Naive B cell (primary cell): ENCODE measurements at regions not wholly inside any gene's neighbourhood (a gene's known extent, or its start where the extent isn't known, plus 50 kb on each side); places are given as distances from the start of the nearest gene placed in this dataset.

Source experiments
- ATAC-seq, 2 donors: fragments of 150-1000 bp; cut with Tn5 transposase; 2 replicates each; pipeline ENCODE4 v1.10.0; 2021; ENCODE audit warnings: low read depth in 2 of 2, mild to moderate bottlenecking in 2 of 2, moderate library complexity in 2 of 2
- DNase-seq: peaks from one replicate; pipeline ENCODE4 v3.0.0; 2022
- H3K27ac Mint-ChIP-seq, 6 donors: one replicate each; pipeline ENCODE4 v1.8.0; 2020 to 2022; ENCODE audit warnings: mild to moderate bottlenecking in 6 of 6, mixed read lengths in 6 of 6, moderate library complexity in 5 of 6, inconsistent platforms in 2 of 6
- H3K27me3 Mint-ChIP-seq, 3 donors: one replicate each; pipeline ENCODE4 v1.8.0; 2021 to 2022; ENCODE audit warnings: mixed read lengths in 3 of 3, mild to moderate bottlenecking in 1 of 3
- H3K36me3 Mint-ChIP-seq, 2 donors: one replicate each; pipeline ENCODE4 v1.8.0; 2020 to 2022; ENCODE audit warnings: mixed read lengths in 2 of 2, inconsistent platforms in 1 of 2, mild to moderate bottlenecking in 1 of 2
- H3K4me1 Mint-ChIP-seq, 3 donors: one replicate each; pipeline ENCODE4 v1.8.0; 2020 to 2022; ENCODE audit warnings: mixed read lengths in 3 of 3, inconsistent platforms in 1 of 3, mild to moderate bottlenecking in 1 of 3, moderate library complexity in 1 of 3
- H3K4me3 Mint-ChIP-seq, 8 donors: one replicate each; pipeline ENCODE4 v1.8.0; 2020 to 2022; ENCODE audit warnings: mild to moderate bottlenecking in 8 of 8, mixed read lengths in 8 of 8, moderate library complexity in 8 of 8, inconsistent platforms in 2 of 8
- H3K9me3 Mint-ChIP-seq, 7 donors: one replicate each; pipeline ENCODE4 v1.8.0; 2020 to 2022; ENCODE audit warnings: mixed read lengths in 7 of 7, mild to moderate bottlenecking in 5 of 7, inconsistent platforms in 2 of 7, moderate library complexity in 1 of 7

DNA sequence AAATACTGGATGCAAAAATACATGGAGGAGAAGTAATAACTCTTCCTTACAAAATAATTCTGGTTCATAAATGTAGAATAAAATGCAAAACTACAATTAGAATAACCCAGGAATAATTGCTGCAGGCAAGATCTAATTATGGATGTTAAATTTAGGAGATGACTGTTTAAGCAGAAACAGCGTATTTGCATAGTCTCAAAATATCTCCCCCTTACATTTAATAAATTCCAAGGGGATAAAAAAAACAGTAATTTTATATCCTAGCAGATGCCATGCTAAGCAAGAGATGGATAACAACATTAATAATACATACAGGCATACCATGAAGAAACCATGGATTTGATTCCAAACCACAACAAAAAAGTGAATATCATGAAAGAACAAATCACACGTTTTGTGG, 1253.1 kb upstream of the MIR17HG start:
- Mint-ChIP-seq H3K4me3 (no peak overlapping the region), H3K4me1 (no peaks in the 10 kb centered on the region), H3K9me3 (peaks cover 0 to 17% (median 5%) of the 10 kb centered on the region in 7 donors)

GRCh38 chr13:90098577-90098976, 1248.9 kb upstream of the MIR17HG start:
- DNase-seq (no peak), ATAC-seq (no peak)
- no peaks in the 10 kb centered on the region for H3K4me1 Mint-ChIP-seq
- peaks cover 0 to 10% (median 6%) of the 10 kb centered on the region in 7 donors for H3K9me3 Mint-ChIP-seq
- H3K36me3 Mint-ChIP-seq = no peaks in the 10 kb centered on the region
- no peak overlapping the region for H3K4me3 Mint-ChIP-seq
- H3K27me3 Mint-ChIP-seq = no peaks in the 10 kb centered on the region
- no peak overlapping the region for H3K27ac Mint-ChIP-seq

More for the DNA sequence above, 1253.1 kb upstream of the MIR17HG start:
- no peaks in the 10 kb centered on the region for H3K27me3 Mint-ChIP-seq
- ATAC-seq (no peak), DNase-seq (no peak)
- no peaks in the 10 kb centered on the region for H3K36me3 Mint-ChIP-seq
- no peak overlapping the region for H3K27ac Mint-ChIP-seq

GRCh38 chr13:90099847-90100246, 1247.6 kb upstream of the MIR17HG start:
- H3K4me1 Mint-ChIP-seq = no peaks in the 10 kb centered on the region
- peaks cover 0 to 18% (median 10%) of the 10 kb centered on the region in 7 donors for H3K9me3 Mint-ChIP-seq
- H3K36me3 Mint-ChIP-seq = no peaks in the 10 kb centered on the region

GRCh38 chr13:90103099-90103784, 1244.2 kb upstream of the MIR17HG start:
- Mint-ChIP-seq H3K4me3 (no peak overlapping the region), H3K9me3 (peaks cover 0 to 13% (median 11%) of the 10 kb centered on the region in 7 donors), H3K27ac (no peak overlapping the region), H3K27me3 (no peaks in the 10 kb centered on the region), H3K4me1 (no peaks in the 10 kb centered on the region), H3K36me3 (no peaks in the 10 kb centered on the region)
- ATAC-seq = no peak
- no peak for DNase-seq

More at GRCh38 chr13:90099847-90100246, 1247.6 kb upstream of the MIR17HG start:
- DNase-seq (no peak), ATAC-seq (no peak)
- Mint-ChIP-seq H3K27ac (no peak overlapping the region), H3K4me3 (no peak overlapping the region), H3K27me3 (no peaks in the 10 kb centered on the region)

DNA sequence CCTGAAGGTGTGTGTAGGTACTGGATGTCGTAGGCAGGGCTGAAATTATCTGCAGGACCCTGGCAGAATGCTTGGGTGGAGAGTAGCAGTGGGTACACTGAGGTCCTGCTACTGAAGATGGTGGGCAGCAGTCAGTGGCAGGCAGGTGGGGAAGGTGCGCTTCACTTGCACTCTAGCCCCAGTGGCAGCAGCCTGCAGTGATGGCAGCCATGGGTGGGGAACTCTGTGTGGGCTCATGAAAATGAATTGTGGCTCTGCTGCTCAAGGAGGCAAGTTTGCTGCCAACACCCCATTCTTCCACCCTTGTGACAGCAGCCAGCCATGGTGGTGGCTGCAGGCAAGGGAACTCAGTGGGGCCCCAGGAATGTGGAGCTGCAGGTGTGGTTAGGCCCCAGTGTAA, 1242.7 kb upstream of the MIR17HG start:
- Mint-ChIP-seq H3K9me3 (peaks cover 0 to 15% (median 12%) of the 10 kb centered on the region in 7 donors), H3K4me1 (no peaks in the 10 kb centered on the region), H3K27ac (no peak overlapping the region), H3K36me3 (no peaks in the 10 kb centered on the region), H3K4me3 (no peak overlapping the region), H3K27me3 (no peaks in the 10 kb centered on the region)
- DNase-seq (no peak), ATAC-seq (no peak)

DNA sequence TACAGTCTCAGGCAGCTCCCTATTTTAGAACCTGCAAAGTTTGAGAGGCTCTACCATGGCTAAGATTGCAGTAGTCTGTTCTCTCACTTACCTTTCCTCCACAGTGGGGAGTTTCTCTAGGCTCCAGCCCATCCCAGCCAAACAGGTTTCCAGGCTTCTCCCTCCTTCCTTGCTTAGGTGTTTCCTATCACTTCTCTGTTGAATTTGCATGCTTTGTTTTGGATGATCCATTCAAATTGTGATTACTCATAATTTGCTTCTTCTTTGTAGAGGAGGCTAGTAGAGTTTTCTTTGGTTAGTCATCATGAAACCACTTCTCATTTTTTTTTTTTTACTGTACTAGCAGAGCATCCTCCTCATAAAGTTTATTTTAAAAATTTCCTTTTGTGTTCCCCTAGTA, 1242.2 kb upstream of the MIR17HG start:
- ATAC-seq (no peak), DNase-seq (no peak)
- Mint-ChIP-seq H3K36me3 (no peaks in the 10 kb centered on the region), H3K4me3 (no peak overlapping the region), H3K4me1 (no peaks in the 10 kb centered on the region), H3K27ac (no peak overlapping the region), H3K9me3 (peaks cover 0 to 15% (median 12%) of the 10 kb centered on the region in 7 donors), H3K27me3 (no peaks in the 10 kb centered on the region)

DNA sequence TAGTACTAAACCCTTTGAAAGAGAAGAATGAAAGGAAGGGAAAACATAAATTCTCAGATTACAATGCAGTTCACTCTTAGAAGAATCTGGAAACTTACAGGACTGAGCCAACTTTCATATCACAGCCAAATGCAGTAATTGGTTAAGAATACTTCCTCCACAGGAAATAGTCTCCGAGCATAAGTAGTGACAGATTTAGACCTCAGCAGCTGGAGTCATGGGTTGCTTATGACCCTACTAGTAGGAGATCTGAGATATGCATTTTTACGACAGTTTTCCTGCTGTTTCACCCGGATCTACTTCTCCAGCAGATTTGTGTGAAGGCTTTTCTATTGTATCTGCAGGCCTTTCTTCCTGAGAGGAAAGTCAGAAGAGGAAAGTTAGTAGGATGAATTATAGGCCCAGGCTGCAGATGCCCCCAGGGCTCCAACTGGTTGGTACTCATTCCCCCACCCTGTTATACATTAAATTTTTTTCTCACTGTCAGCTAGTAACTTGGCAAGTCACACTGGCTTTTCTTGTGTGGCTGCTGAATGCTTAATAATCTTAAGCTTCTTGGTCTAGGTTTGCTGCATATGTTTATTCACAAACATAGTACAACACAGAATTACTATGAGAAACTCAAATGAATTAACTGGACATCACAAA, 1241.5 kb upstream of the MIR17HG start:
- H3K9me3 Mint-ChIP-seq = peaks cover 0 to 15% (median 11%) of the 10 kb centered on the region in 7 donors
- H3K27ac Mint-ChIP-seq = no peak overlapping the region
- H3K4me1 Mint-ChIP-seq = no peaks in the 10 kb centered on the region
- no peak for ATAC-seq
- H3K36me3 Mint-ChIP-seq = no peaks in the 10 kb centered on the region
- H3K27me3 Mint-ChIP-seq = no peaks in the 10 kb centered on the region
- no peak for DNase-seq
- H3K4me3 Mint-ChIP-seq = no peak overlapping the region

- H3K4me3 Mint-ChIP-seq = no peak overlapping the region
- no peaks in the 10 kb centered on the region for H3K4me1 Mint-ChIP-seq
- DNase-seq (no peak), ATAC-seq (no peak)
- no peaks in the 10 kb centered on the region for H3K36me3 Mint-ChIP-seq
- peaks cover 0 to 17% (median 9%) of the 10 kb centered on the region in 7 donors for H3K9me3 Mint-ChIP-seq
- no peak overlapping the region for H3K27ac Mint-ChIP-seq
- no peaks in the 10 kb centered on the region for H3K27me3 Mint-ChIP-seq
These were observed 1239.8 kb upstream of the MIR17HG start for GRCh38 chr13:90107661-90108060.

DNA sequence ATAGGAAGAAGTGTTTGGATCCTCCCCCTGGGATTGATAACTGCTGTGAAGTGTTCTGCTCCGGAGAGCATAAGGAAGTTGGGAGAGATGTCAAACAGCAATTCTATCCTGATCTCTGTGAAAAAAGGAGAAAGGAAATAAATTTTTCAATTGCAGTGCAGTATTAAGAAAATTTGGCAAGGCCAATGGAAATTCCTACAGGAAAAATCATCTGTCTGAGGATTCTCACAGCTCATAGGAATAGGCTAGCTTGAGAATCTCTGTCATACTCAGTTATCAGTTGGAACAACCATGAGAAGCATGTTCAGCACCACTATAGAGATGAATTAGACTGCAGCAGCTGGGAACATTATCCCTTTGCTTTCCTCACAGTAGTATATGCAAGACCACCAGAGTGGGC, 1238.9 kb upstream of the MIR17HG start:
- peaks cover 0 to 16% (median 8%) of the 10 kb centered on the region in 7 donors for H3K9me3 Mint-ChIP-seq

DNA sequence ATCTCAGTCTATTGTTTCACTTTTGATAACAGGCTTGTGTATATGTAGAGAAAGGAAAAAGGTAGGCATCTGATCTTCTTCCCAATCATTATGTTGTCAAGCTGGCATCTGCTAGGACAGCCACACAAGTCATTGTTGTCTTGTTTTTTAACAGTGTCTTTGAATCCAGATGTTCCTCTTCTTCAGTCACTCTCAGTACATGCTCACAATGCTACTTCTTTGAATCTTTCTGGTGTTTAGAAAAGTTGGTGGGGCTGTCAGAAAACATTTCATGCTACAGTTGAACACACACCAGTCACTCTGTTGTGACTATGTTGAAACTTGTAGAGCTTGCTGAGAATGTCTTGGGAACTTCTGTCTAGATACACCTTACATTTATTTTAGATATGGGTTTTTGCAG, 1231.4 kb upstream of the MIR17HG start:
- H3K9me3 Mint-ChIP-seq = peaks cover 2 to 13% (median 5%) of the 10 kb centered on the region in 7 donors
- H3K4me1 Mint-ChIP-seq = no peaks in the 10 kb centered on the region
- DNase-seq = no peak
- H3K36me3 Mint-ChIP-seq = no peaks in the 10 kb centered on the region
- no peak overlapping the region for H3K27ac Mint-ChIP-seq
- no peaks in the 10 kb centered on the region for H3K27me3 Mint-ChIP-seq
- ATAC-seq = no peak
- H3K4me3 Mint-ChIP-seq = no peak overlapping the region

More for the DNA sequence above, 1238.9 kb upstream of the MIR17HG start:
- Mint-ChIP-seq H3K27ac (no peak overlapping the region), H3K27me3 (no peaks in the 10 kb centered on the region), H3K36me3 (no peaks in the 10 kb centered on the region), H3K4me3 (no peak overlapping the region), H3K4me1 (no peaks in the 10 kb centered on the region)
- no peak for DNase-seq
- ATAC-seq = no peak

DNA sequence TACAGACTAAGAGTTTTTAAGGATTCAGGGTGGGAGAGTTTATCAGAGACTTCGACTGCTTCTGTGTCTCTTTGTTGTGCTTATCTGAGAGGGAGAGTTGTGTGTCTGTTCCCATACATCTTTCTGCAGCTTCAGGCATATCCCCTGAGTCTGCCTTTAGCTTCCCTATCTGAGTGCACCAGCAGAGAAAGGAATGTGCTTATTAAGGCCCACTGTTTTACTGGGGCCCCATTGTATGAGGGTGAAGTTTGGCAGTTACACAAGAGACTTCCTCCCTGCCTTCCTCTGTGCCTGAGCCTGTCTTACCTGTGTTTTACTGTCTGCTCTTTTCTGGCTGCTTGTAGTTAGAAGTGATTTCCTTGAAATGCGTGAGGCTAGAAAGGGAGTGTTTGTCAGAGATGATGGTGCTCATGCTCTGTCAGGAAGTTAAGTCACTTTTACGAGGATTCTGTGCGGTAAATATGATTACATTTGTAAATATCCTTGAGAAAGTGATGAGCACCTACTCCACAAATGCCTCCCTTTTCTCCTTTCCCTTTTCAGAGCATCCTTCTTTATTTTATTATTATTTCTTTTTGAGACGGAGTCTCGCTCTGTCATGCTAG, 1228.9 kb upstream of the MIR17HG start:
- no peak overlapping the region for H3K27ac Mint-ChIP-seq
- no peak for ATAC-seq
- no peak overlapping the region for H3K4me3 Mint-ChIP-seq
- no peak for DNase-seq
- peaks cover 0 to 8% (median 4%) of the 10 kb centered on the region in 7 donors for H3K9me3 Mint-ChIP-seq
- no peaks in the 10 kb centered on the region for H3K36me3 Mint-ChIP-seq
- H3K4me1 Mint-ChIP-seq = no peaks in the 10 kb centered on the region
- no peaks in the 10 kb centered on the region for H3K27me3 Mint-ChIP-seq

DNA sequence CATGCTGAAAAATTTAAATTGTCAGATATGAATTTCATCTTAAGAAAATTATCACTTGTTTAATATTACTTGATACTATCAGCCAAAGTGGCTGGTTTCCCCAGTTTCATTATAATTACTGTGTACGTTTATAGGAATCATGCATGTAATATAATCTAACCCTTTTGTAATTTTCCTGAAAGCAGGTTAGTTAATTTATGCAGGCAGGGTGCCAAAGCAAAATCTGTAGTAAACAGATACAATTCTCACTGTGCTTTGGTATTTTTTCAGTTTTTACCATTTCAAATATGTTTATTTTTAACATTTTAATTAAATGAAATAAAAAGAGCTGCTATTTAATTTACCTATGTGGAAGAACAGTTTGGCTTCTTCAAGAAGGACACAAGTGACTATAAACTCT, 1227.5 kb upstream of the MIR17HG start:
- ATAC-seq = no peak
- H3K36me3 Mint-ChIP-seq = no peaks in the 10 kb centered on the region

GRCh38 chr13:90121784-90122183, 1225.7 kb upstream of the MIR17HG start:
- Mint-ChIP-seq H3K27me3 (no peaks in the 10 kb centered on the region), H3K9me3 (peaks cover 0 to 8% (median 3%) of the 10 kb centered on the region in 7 donors), H3K4me3 (no peak overlapping the region), H3K4me1 (no peaks in the 10 kb centered on the region), H3K36me3 (no peaks in the 10 kb centered on the region), H3K27ac (no peak overlapping the region)
- DNase-seq (no peak), ATAC-seq (no peak)

More for the DNA sequence above, 1227.5 kb upstream of the MIR17HG start:
- no peaks in the 10 kb centered on the region for H3K4me1 Mint-ChIP-seq
- no peak overlapping the region for H3K4me3 Mint-ChIP-seq
- H3K27ac Mint-ChIP-seq = no peak overlapping the region
- no peak for DNase-seq
- no peaks in the 10 kb centered on the region for H3K27me3 Mint-ChIP-seq
- H3K9me3 Mint-ChIP-seq = peaks cover 0 to 8% (median 4%) of the 10 kb centered on the region in 7 donors

DNA sequence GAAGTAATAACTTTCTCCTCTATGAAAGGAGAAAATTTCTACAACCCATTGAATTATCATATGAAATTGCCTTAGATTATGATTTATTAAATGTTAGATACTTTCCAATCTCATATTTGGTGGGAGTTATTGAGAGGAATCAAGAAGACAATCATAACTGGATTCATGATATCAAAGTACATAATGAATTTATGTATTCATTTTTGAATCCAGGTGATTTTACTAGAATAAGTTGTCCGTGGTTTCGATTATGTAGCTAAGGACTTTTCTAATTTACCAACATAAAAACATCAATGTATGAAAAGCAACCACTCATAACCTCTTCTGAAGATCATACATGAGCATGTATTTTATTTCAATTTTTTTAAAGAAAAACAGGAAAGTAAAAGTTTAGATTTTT, 1225.0 kb upstream of the MIR17HG start:
- DNase-seq (no peak), ATAC-seq (no peak)
- Mint-ChIP-seq H3K4me3 (no peak overlapping the region), H3K27ac (no peak overlapping the region), H3K27me3 (no peaks in the 10 kb centered on the region), H3K9me3 (peaks cover 0 to 12% (median 3%) of the 10 kb centered on the region in 7 donors), H3K4me1 (no peaks in the 10 kb centered on the region), H3K36me3 (no peaks in the 10 kb centered on the region)
